ENCODE measurements at regions not wholly inside any gene's neighbourhood (a gene's known extent, or its start where the extent isn't known, plus 50 kb on each side); places are given as distances from the start of the nearest gene placed in this dataset.

DNA sequence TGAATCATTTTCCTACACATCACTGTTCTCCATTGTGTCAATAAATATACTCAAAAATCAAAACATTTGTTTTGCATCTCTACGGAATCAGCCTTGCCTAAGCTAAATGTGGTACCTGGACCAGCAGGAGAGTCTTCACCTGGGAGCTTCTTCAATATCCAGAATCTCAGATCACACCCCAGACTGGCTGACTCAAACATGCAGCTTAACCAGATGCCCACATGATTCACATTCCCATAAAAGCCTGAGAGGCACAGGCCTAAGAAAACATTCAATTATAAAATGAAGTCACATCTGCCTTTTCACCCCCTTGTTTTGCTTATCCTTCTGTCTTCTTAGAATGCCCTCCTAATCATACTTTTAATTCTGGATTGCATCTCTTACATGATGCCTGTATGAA is 1045.5 kb upstream of the NXPH2 start:
- ChIA-PET POLR2A (no interaction called here), CTCF (no interaction called here)
- no peaks in the 10 kb centered on the region for H3K27me3 ChIP-seq (ENCODE audit: control insufficient read depth, insufficient read depth, low read length)

DNA sequence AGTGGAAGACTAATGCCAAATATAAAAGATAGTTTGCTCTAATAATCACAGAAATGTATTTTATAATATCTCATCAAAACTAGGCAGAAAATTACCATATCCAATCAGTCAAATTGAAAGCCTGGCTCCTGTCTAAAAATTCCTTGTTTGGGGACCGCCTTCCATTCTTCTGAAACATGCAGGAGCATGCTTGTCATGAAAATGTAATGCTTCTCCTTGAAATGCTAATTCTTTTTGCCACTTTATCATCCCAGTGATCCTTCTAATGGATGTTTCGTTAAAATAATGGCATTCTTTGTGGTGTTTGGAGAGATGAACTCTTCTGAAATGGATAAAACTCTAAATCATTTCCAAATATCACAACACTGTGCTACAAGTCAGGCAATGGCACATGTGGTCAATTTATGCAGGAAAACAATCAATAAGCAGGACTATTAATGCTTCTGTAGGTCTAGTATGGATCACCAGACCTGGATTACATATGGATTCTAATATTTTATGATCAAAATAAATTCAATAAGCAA is 1039.1 kb upstream of the NXPH2 start:
- TF ChIP-seq, protein P1, sequence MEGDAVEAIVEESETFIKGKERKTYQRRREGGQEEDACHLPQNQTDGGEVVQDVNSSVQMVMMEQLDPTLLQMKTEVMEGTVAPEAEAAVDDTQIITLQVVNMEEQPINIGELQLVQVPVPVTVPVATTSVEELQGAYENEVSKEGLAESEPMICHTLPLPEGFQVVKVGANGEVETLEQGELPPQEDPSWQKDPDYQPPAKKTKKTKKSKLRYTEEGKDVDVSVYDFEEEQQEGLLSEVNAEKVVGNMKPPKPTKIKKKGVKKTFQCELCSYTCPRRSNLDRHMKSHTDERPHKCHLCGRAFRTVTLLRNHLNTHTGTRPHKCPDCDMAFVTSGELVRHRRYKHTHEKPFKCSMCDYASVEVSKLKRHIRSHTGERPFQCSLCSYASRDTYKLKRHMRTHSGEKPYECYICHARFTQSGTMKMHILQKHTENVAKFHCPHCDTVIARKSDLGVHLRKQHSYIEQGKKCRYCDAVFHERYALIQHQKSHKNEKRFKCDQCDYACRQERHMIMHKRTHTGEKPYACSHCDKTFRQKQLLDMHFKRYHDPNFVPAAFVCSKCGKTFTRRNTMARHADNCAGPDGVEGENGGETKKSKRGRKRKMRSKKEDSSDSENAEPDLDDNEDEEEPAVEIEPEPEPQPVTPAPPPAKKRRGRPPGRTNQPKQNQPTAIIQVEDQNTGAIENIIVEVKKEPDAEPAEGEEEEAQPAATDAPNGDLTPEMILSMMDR (IDR thresholded peaks at IDR 0.05; ENCODE audit: insufficient read depth, low read depth, low read length): no peak
- ChIA-PET CTCF (no interaction called here), POLR2A (no interaction called here)
- Histone ChIP-seq H3K27me3 (ENCODE audit: control insufficient read depth, insufficient read depth, low read length) (no peaks in the 10 kb centered on the region), H3K4me3 (ENCODE audit: low read depth, low read length) (no peak overlapping the region), H3K36me3 (ENCODE audit: control insufficient read depth, insufficient read depth, low read length) (no peaks in the 10 kb centered on the region)
- no peak for DNase-seq (ENCODE audit: low read depth)

More for the DNA sequence above, 1045.5 kb upstream of the NXPH2 start:
- Histone ChIP-seq H3K36me3 (ENCODE audit: control insufficient read depth, insufficient read depth, low read length) (no peaks in the 10 kb centered on the region), H3K4me3 (ENCODE audit: low read depth, low read length) (no peak overlapping the region)
- DNase-seq (ENCODE audit: low read depth): no peak
- TF ChIP-seq, protein P1 (IDR thresholded peaks at IDR 0.05; ENCODE audit: insufficient read depth, low read depth, low read length): no peak

DNA sequence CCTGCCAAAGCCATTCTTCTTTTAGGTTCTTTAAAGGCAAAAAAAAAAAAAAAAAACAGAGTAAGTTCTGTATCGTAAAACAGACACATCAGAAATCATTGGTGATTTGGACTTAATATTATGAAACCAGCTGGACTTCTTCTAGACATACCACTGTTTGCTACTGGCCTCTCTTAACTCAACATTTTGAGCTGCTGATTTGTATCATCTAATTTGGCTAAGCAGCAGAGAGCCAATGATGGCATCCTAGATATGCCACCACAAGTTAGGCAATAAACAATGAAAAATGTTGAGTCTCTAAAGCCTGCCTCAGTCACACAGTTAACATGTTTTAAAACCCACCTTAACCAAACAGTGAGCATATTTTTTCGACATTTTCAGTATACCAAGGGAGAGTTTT is 1034.3 kb upstream of the NXPH2 start:
- TF ChIP-seq, protein P1 (IDR thresholded peaks at IDR 0.05; ENCODE audit: insufficient read depth, low read depth, low read length): no peak
- H3K4me3 ChIP-seq (ENCODE audit: low read depth, low read length): no peak overlapping the region
- no peaks in the 10 kb centered on the region for H3K36me3 ChIP-seq (ENCODE audit: control insufficient read depth, insufficient read depth, low read length)
- H3K27me3 ChIP-seq (ENCODE audit: control insufficient read depth, insufficient read depth, low read length): no peaks in the 10 kb centered on the region
- POLR2A ChIA-PET: no interaction called here
- DNase-seq (ENCODE audit: low read depth): no peak
- CTCF ChIA-PET: no interaction called here

DNA sequence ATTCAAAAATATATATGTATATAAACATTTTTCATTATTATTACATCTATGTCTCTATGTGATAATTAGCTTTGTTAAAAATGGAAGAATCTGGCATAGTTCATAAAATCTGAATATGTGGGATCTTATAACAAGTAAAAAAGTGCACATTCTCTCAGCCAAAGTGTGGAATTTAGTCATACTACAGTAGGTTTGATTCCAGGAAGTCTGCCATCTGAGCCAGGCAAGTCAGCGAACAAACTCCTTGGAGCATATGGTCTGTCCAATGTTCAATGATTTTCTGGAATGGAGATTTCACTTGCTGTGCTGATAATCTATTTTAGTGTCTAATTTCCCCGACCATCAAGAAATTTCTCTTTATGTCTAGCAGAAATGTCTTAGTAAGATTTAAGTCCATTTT is 1033.2 kb upstream of the NXPH2 start:
- DNase-seq (ENCODE audit: low read depth): no peak
- ChIA-PET POLR2A (no interaction called here), CTCF (no interaction called here)

DNA sequence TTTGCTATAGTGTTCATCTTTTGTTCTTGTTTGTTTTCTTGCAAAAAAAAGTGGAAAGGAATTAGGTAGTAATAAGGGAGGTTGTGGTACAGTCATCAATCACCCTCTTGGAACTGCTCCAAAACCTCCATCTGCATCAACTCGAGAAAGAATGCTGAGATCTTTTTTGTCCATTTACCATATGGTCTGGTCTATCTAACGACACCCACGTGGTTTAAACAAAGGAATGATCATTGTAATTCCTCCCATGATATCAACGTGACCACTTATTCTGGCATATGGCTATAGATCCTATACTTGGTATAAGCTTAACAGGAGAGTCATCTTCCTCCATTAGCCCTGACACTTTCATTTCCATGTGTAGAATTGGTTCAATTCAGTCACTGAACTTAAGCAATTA is 1025.3 kb upstream of the NXPH2 start:
- DNase-seq (ENCODE audit: low read depth): no peak
- Histone ChIP-seq H3K4me3 (ENCODE audit: low read depth, low read length) (no peak overlapping the region), H3K27me3 (ENCODE audit: control insufficient read depth, insufficient read depth, low read length) (no peaks in the 10 kb centered on the region), H3K36me3 (ENCODE audit: control insufficient read depth, insufficient read depth, low read length) (no peaks in the 10 kb centered on the region)
- TF ChIP-seq, protein P1 (IDR thresholded peaks at IDR 0.05; ENCODE audit: insufficient read depth, low read depth, low read length): no peak
- ChIA-PET POLR2A (no interaction called here), CTCF (no interaction called here)

More for the DNA sequence above, 1033.2 kb upstream of the NXPH2 start:
- Histone ChIP-seq H3K36me3 (ENCODE audit: control insufficient read depth, insufficient read depth, low read length) (no peaks in the 10 kb centered on the region), H3K27me3 (ENCODE audit: control insufficient read depth, insufficient read depth, low read length) (no peaks in the 10 kb centered on the region), H3K4me3 (ENCODE audit: low read depth, low read length) (no peak overlapping the region)
- TF ChIP-seq, protein P1 (IDR thresholded peaks at IDR 0.05; ENCODE audit: insufficient read depth, low read depth, low read length): no peak

Measured in BJ (cell line).